ENCODE measurements at regions not wholly inside any gene's neighbourhood (a gene's known extent, or its start where the extent isn't known, plus 50 kb on each side); places are given as distances from the start of the nearest gene placed in this dataset.

- no peak for TF ChIP-seq CTCF (tag by site-specific recombination; IDR thresholded peaks at IDR 0.05)
- TF ChIP-seq ZNF133 (tag by site-specific recombination; IDR thresholded peaks at IDR 0.05): no peak
These were observed 112.5 kb upstream of the HIVEP1 start for GRCh38 chr6:11899645-11900044.
